SK-N-SH treated with all-trans-retinoic acid at 6 μM for 48 hours (cell line): ENCODE measurements at regions not wholly inside any gene's neighbourhood (a gene's known extent, or its start where the extent isn't known, plus 50 kb on each side); places are given as distances from the start of the nearest gene placed in this dataset.

ENCODE experiments used
- ATAC-seq: fragments of 200-7000 bp; cut with Tn5 transposase; 3 replicates; pipeline ENCODE4 v1.9.1; 2020; ENCODE audit warnings: mild to moderate bottlenecking, moderate library complexity
- ARNTL ChIP-seq: fragments of 450-650 bp; formaldehyde crosslinking; IDR thresholded peaks from 2 replicates; pipeline ENCODE4 v1.5.0; 2020; ENCODE audit warnings: low read depth, mild to moderate bottlenecking, moderate library complexity, borderline replicate concordance
- BACH2 ChIP-seq: fragments of 250-450 bp; sonication (Bioruptor Pico); IDR thresholded peaks from 2 replicates; pipeline ENCODE4 v1.9.0; 2021; ENCODE audit warnings: mild to moderate bottlenecking, borderline replicate concordance
- CREB5 ChIP-seq: fragments of 250-450 bp; sonication (Bioruptor Pico); IDR thresholded peaks from 2 replicates; pipeline ENCODE4 v1.5.1; 2020; ENCODE audit warnings: low read depth, mild to moderate bottlenecking, moderate library complexity
- CSDC2 ChIP-seq: fragments of 250-450 bp; sonication (Bioruptor Pico); IDR thresholded peaks from 2 replicates; pipeline ENCODE4 v1.5.0; 2020; ENCODE audit warnings: mild to moderate bottlenecking, moderate library complexity
- CSRNP3 ChIP-seq: fragments of 250-450 bp; sonication (Bioruptor Pico); IDR thresholded peaks from 2 replicates; pipeline ENCODE4 v1.5.1; 2021; ENCODE audit warnings: mild to moderate bottlenecking, moderate library complexity
- ESRRG ChIP-seq: fragments of 250-450 bp; sonication (Bioruptor Pico); IDR thresholded peaks from 2 replicates; pipeline ENCODE4 v1.6.1; 2021; ENCODE audit warnings: mild to moderate bottlenecking
- GLIS3 ChIP-seq: fragments of 250-450 bp; sonication (Bioruptor Pico); IDR thresholded peaks from 2 replicates; pipeline ENCODE4 v1.5.0; 2020; ENCODE audit warnings: mild to moderate bottlenecking, moderate library complexity
- ISL1 ChIP-seq: fragments of 250-450 bp; sonication (Bioruptor Pico); IDR thresholded peaks from 2 replicates; pipeline ENCODE4 v2.1.2; 2022; ENCODE audit warnings: mild to moderate bottlenecking, moderate library complexity
- OSR1 ChIP-seq: fragments of 250-450 bp; sonication (Bioruptor Pico); IDR thresholded peaks from 2 replicates; pipeline ENCODE4 v1.8.0; 2022; ENCODE audit warnings: moderate library complexity, mild to moderate bottlenecking, inconsistent platforms
- PATZ1 ChIP-seq: fragments of 250-450 bp; sonication (Bioruptor Pico); IDR thresholded peaks from 2 replicates; pipeline ENCODE4 v1.8.0; 2020; ENCODE audit warnings: mild to moderate bottlenecking, moderate library complexity, borderline replicate concordance
- POU6F1 ChIP-seq: fragments of 250-450 bp; sonication (Bioruptor Pico); IDR thresholded peaks from 2 replicates; pipeline ENCODE4 v1.8.0; 2021; ENCODE audit warnings: low read depth, mild to moderate bottlenecking, moderate library complexity, borderline replicate concordance
- PPARA ChIP-seq: fragments of 250-450 bp; sonication (Bioruptor Pico); IDR thresholded peaks from 2 replicates; pipeline ENCODE4 v1.5.0; 2020; ENCODE audit warnings: mild to moderate bottlenecking, borderline replicate concordance
- RARB ChIP-seq: fragments of 250-450 bp; sonication (Bioruptor Pico); IDR thresholded peaks from 2 replicates; pipeline ENCODE4 v1.8.0; 2021; ENCODE audit warnings: mild to moderate bottlenecking, moderate library complexity
- SNAI2 ChIP-seq: fragments of 250-450 bp; sonication (Bioruptor Pico); IDR thresholded peaks from 2 replicates; pipeline ENCODE4 v1.5.0; 2020; ENCODE audit warnings: mild to moderate bottlenecking, moderate library complexity
- TCF4 ChIP-seq: fragments of 250-450 bp; sonication (Bioruptor Pico); IDR thresholded peaks from 2 replicates; pipeline ENCODE4 v1.8.0; 2021; ENCODE audit warnings: mild to moderate bottlenecking, moderate library complexity, borderline replicate concordance
- TOX ChIP-seq: fragments of 250-450 bp; sonication (Bioruptor Pico); IDR thresholded peaks from 2 replicates; pipeline ENCODE4 v1.8.0; 2021; ENCODE audit warnings: mild to moderate bottlenecking, moderate library complexity, borderline replicate concordance
- ZC3H10 ChIP-seq: fragments of 250-450 bp; sonication (Bioruptor Pico); IDR thresholded peaks from 2 replicates; pipeline ENCODE4 v1.5.1; 2021; ENCODE audit warnings: mild to moderate bottlenecking, moderate library complexity
- ZFP3 ChIP-seq: fragments of 250-450 bp; sonication (Bioruptor Pico); IDR thresholded peaks from 2 replicates; pipeline ENCODE4 v1.5.0; 2020; ENCODE audit warnings: mild to moderate bottlenecking, moderate library complexity
- ZFP30 ChIP-seq: fragments of 450-650 bp; formaldehyde crosslinking; IDR thresholded peaks from 2 replicates; pipeline ENCODE4 v1.5.0; 2022; ENCODE audit warnings: mild to moderate bottlenecking, moderate library complexity
- ZNF565 ChIP-seq: fragments of 450-650 bp; formaldehyde crosslinking; conservative IDR thresholded peaks from 2 replicates; pipeline ENCODE4 v1.5.0; 2020; ENCODE audit warnings: low read depth, mild to moderate bottlenecking, moderate library complexity
- ZNF70 ChIP-seq: fragments of 450-650 bp; formaldehyde crosslinking; IDR thresholded peaks from 2 replicates; pipeline ENCODE4 v1.5.0; 2020; ENCODE audit warnings: mild to moderate bottlenecking, moderate library complexity
- ZNF8 ChIP-seq: fragments of 450-650 bp; formaldehyde crosslinking; IDR thresholded peaks from 2 replicates; pipeline ENCODE4 v1.5.0; 2020; ENCODE audit warnings: mild to moderate bottlenecking, moderate library complexity

GRCh38 chr4:12545812-12546211 is 938.3 kb downstream of the RAB28 start:
- TF ChIP-seq ZFP3 (CRISPR knock-in tag) (no peak), SNAI2 (no peak), TCF4 (CRISPR knock-in tag) (no peak), TOX (CRISPR knock-in tag) (no peak), ZFP30 (CRISPR knock-in tag) (no peak), ZNF70 (CRISPR knock-in tag) (no peak), POU6F1 (CRISPR knock-in tag) (no peak), ZC3H10 (CRISPR knock-in tag) (no peak), OSR1 (no peak), ZNF8 (no peak), CSRNP3 (CRISPR knock-in tag) (no peak), ISL1 (no peak), ESRRG (CRISPR knock-in tag) (no peak), ZNF565 (CRISPR knock-in tag) (no peak), ARNTL (no peak)

GRCh38 chr4:12538162-12538561 is 946.0 kb downstream of the RAB28 start:
- no peak for ATAC-seq
- TF ChIP-seq ZFP30 (CRISPR knock-in tag) (no peak), ZFP3 (CRISPR knock-in tag) (no peak), ZNF565 (CRISPR knock-in tag) (no peak), ESRRG (CRISPR knock-in tag) (no peak), PPARA (CRISPR knock-in tag) (no peak), ISL1 (no peak), OSR1 (no peak), ZNF8 (no peak), SNAI2 (no peak), CSDC2 (CRISPR knock-in tag) (no peak), PATZ1 (CRISPR knock-in tag) (no peak)

More at GRCh38 chr4:12545812-12546211, 938.3 kb downstream of the RAB28 start:
- no peak for ATAC-seq

GRCh38 chr4:12534684-12535083 is 949.5 kb downstream of the RAB28 start:
- TF ChIP-seq ZC3H10 (CRISPR knock-in tag), result no peak
- no peak for TF ChIP-seq ZFP30 (CRISPR knock-in tag)
- no peak for TF ChIP-seq ISL1
- TF ChIP-seq CREB5 (CRISPR knock-in tag), result no peak
- TF ChIP-seq ZNF8, result no peak
- no peak for TF ChIP-seq PATZ1 (CRISPR knock-in tag)
- TF ChIP-seq, all 23 proteins: peak for 0
- no peak for ATAC-seq

GRCh38 chr4:12519426-12519825 is 964.7 kb downstream of the RAB28 start:
- ATAC-seq, result no peak
- no peak for TF ChIP-seq ARNTL
- TF ChIP-seq SNAI2, result no peak
- TF ChIP-seq ZC3H10 (CRISPR knock-in tag), result no peak
- no peak for TF ChIP-seq ISL1
- no peak for TF ChIP-seq ZNF565 (CRISPR knock-in tag)
- no peak for TF ChIP-seq TCF4 (CRISPR knock-in tag)
- TF ChIP-seq GLIS3 (CRISPR knock-in tag), result no peak
- no peak for TF ChIP-seq TOX (CRISPR knock-in tag)
- no peak for TF ChIP-seq ESRRG (CRISPR knock-in tag)
- no peak for TF ChIP-seq CSDC2 (CRISPR knock-in tag)
- no peak for TF ChIP-seq BACH2 (CRISPR knock-in tag)
- no peak for TF ChIP-seq ZFP30 (CRISPR knock-in tag)
- TF ChIP-seq ZNF70 (CRISPR knock-in tag), result no peak
- TF ChIP-seq RARB (CRISPR knock-in tag), result no peak
- no peak for TF ChIP-seq OSR1
- TF ChIP-seq ZFP3 (CRISPR knock-in tag), result no peak
- TF ChIP-seq CSRNP3 (CRISPR knock-in tag), result no peak
